T-helper 2 cell treated with Interferon-gamma antibody and Interleukin-4, amounts not matched to agents 5 μg/mL and 100 μg/mL, for 36 hours (primary cell): ENCODE measurements at regions not wholly inside any gene's neighbourhood (a gene's known extent, or its start where the extent isn't known, plus 50 kb on each side); places are given as distances from the start of the nearest gene placed in this dataset.

Experiments used
- DNase-seq: peaks from one replicate; pipeline ENCODE4 v3.0.0; 2021; ENCODE audit warnings: low spot score
- H3K27ac Mint-ChIP-seq: one replicate; pipeline ENCODE4 v1.8.0; 2021; ENCODE audit warnings: mild to moderate bottlenecking, mixed read lengths
- H3K27me3 Mint-ChIP-seq: one replicate; pipeline ENCODE4 v1.8.0; 2021; ENCODE audit warnings: low read depth, mixed read lengths
- H3K36me3 Mint-ChIP-seq: one replicate; pipeline ENCODE4 v1.8.0; 2021; ENCODE audit warnings: low read depth, mixed read lengths
- H3K4me1 Mint-ChIP-seq: one replicate; pipeline ENCODE4 v1.8.0; 2021; ENCODE audit warnings: low read depth, mixed read lengths
- H3K4me3 Mint-ChIP-seq: one replicate; pipeline ENCODE4 v1.8.0; 2022; ENCODE audit warnings: mild to moderate bottlenecking, moderate library complexity, mixed read lengths
- H3K9me3 Mint-ChIP-seq: one replicate; pipeline ENCODE4 v1.8.0; 2021; ENCODE audit warnings: mixed read lengths

GRCh38 chr14:104356738-104357688 is 218.6 kb downstream of the KIF26A start:
- Mint-ChIP-seq H3K36me3 (no peaks in the 10 kb centered on the region), H3K27ac (no peak overlapping the region), H3K27me3 (no peaks in the 10 kb centered on the region), H3K4me1 (no peaks in the 10 kb centered on the region), H3K9me3 (no peaks in the 10 kb centered on the region), H3K4me3 (no peak overlapping the region)
- DNase-seq: no peak

- H3K27ac Mint-ChIP-seq: no peak overlapping the region
Observed at GRCh38 chr14:104357689-104358527, 219.5 kb downstream of the KIF26A start.

GRCh38 chr14:104358528-104359300 is 220.3 kb downstream of the KIF26A start:
- no peak overlapping the region for H3K4me3 Mint-ChIP-seq
- no peaks in the 10 kb centered on the region for H3K9me3 Mint-ChIP-seq
- H3K27me3 Mint-ChIP-seq: no peaks in the 10 kb centered on the region
- no peak overlapping the region for H3K27ac Mint-ChIP-seq
- no peak for DNase-seq
- H3K4me1 Mint-ChIP-seq: no peaks in the 10 kb centered on the region
- H3K36me3 Mint-ChIP-seq: no peaks in the 10 kb centered on the region

More at GRCh38 chr14:104357689-104358527, 219.5 kb downstream of the KIF26A start:
- Mint-ChIP-seq H3K9me3 (no peaks in the 10 kb centered on the region), H3K36me3 (no peaks in the 10 kb centered on the region), H3K4me1 (no peaks in the 10 kb centered on the region), H3K27me3 (no peaks in the 10 kb centered on the region), H3K4me3 (no peak overlapping the region)
- DNase-seq: no peak

GRCh38 chr14:104359301-104359968 is 220.1 kb upstream of the C14orf180 start:
- H3K4me3 Mint-ChIP-seq: no peak overlapping the region
- H3K4me1 Mint-ChIP-seq: no peaks in the 10 kb centered on the region
- no peak for DNase-seq
- H3K36me3 Mint-ChIP-seq: no peaks in the 10 kb centered on the region
- no peak overlapping the region for H3K27ac Mint-ChIP-seq
- H3K27me3 Mint-ChIP-seq: no peaks in the 10 kb centered on the region
- no peaks in the 10 kb centered on the region for H3K9me3 Mint-ChIP-seq

- Mint-ChIP-seq H3K4me1 (no peaks in the 10 kb centered on the region), H3K4me3 (no peak overlapping the region), H3K36me3 (no peaks in the 10 kb centered on the region), H3K27me3 (no peaks in the 10 kb centered on the region), H3K27ac (no peak overlapping the region), H3K9me3 (no peaks in the 10 kb centered on the region)
- no peak for DNase-seq
Observed at GRCh38 chr14:104359969-104360442, 219.6 kb upstream of the C14orf180 start.

- Mint-ChIP-seq H3K36me3 (no peaks in the 10 kb centered on the region), H3K4me3 (no peak overlapping the region)
- no peak for DNase-seq
Observed at GRCh38 chr14:104360501-104360900, 219.1 kb upstream of the C14orf180 start.

GRCh38 chr14:104361101-104361591 is 218.4 kb upstream of the C14orf180 start:
- no peaks in the 10 kb centered on the region for H3K27me3 Mint-ChIP-seq
- no peak for DNase-seq
- no peaks in the 10 kb centered on the region for H3K9me3 Mint-ChIP-seq
- H3K27ac Mint-ChIP-seq: no peak overlapping the region
- H3K4me3 Mint-ChIP-seq: no peak overlapping the region
- H3K4me1 Mint-ChIP-seq: no peaks in the 10 kb centered on the region
- H3K36me3 Mint-ChIP-seq: no peaks in the 10 kb centered on the region

More at GRCh38 chr14:104360501-104360900, 219.1 kb upstream of the C14orf180 start:
- Mint-ChIP-seq H3K9me3 (no peaks in the 10 kb centered on the region), H3K27me3 (no peaks in the 10 kb centered on the region), H3K27ac (no peak overlapping the region), H3K4me1 (no peaks in the 10 kb centered on the region)

- H3K27ac Mint-ChIP-seq: no peak overlapping the region
Observed at GRCh38 chr14:104361921-104362681, 217.5 kb upstream of the C14orf180 start.

GRCh38 chr14:104362761-104363605 is 216.6 kb upstream of the C14orf180 start:
- H3K4me3 Mint-ChIP-seq: no peak overlapping the region
- no peaks in the 10 kb centered on the region for H3K4me1 Mint-ChIP-seq
- DNase-seq: no peak
- no peaks in the 10 kb centered on the region for H3K9me3 Mint-ChIP-seq
- no peaks in the 10 kb centered on the region for H3K27me3 Mint-ChIP-seq
- H3K36me3 Mint-ChIP-seq: no peaks in the 10 kb centered on the region
- no peak overlapping the region for H3K27ac Mint-ChIP-seq

More at GRCh38 chr14:104361921-104362681, 217.5 kb upstream of the C14orf180 start:
- Mint-ChIP-seq H3K9me3 (no peaks in the 10 kb centered on the region), H3K4me3 (no peak overlapping the region), H3K27me3 (no peaks in the 10 kb centered on the region), H3K4me1 (no peaks in the 10 kb centered on the region), H3K36me3 (no peaks in the 10 kb centered on the region)
- no peak for DNase-seq

GRCh38 chr14:104363891-104364760 is 215.4 kb upstream of the C14orf180 start:
- H3K36me3 Mint-ChIP-seq: no peaks in the 10 kb centered on the region
- no peak overlapping the region for H3K27ac Mint-ChIP-seq
- H3K9me3 Mint-ChIP-seq: no peaks in the 10 kb centered on the region
- no peak overlapping the region for H3K4me3 Mint-ChIP-seq
- no peaks in the 10 kb centered on the region for H3K4me1 Mint-ChIP-seq
- H3K27me3 Mint-ChIP-seq: no peaks in the 10 kb centered on the region
- DNase-seq: no peak

- Mint-ChIP-seq H3K4me3 (no peak overlapping the region), H3K27ac (no peak overlapping the region), H3K27me3 (no peaks in the 10 kb centered on the region), H3K4me1 (no peaks in the 10 kb centered on the region), H3K36me3 (no peaks in the 10 kb centered on the region), H3K9me3 (no peaks in the 10 kb centered on the region)
- DNase-seq: no peak
Observed at GRCh38 chr14:104364830-104365229, 214.7 kb upstream of the C14orf180 start.
